ENCODE measurements at regions not wholly inside any gene's neighbourhood (a gene's known extent, or its start where the extent isn't known, plus 50 kb on each side); places are given as distances from the start of the nearest gene placed in this dataset.

DNA sequence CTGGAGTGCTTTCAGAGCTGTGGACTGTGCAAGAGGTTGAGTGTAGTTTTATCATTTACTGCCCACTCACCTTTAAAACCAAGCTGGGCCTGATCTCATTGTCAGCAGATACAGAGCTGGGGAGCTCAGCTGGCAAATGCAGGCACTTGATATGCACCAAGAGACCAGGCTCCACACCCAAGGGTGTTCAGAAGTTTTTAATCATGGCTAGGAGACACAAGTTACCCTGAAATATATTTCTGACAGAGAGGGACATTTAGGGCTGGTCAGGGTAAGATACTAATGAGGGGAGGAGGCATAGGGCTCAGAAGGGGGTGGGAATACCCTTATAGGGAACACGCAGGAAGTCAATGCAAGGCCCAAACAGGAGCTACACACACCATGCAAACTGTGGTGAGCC lies 153.7 kb downstream of the ELAVL4 start:
- no peak overlapping the region for H2AFZ ChIP-seq (ENCODE audit: low read depth, low read length)
- Mint-ChIP-seq H3K9me3 (ENCODE audit: unreplicated experiment) (peaks cover 1% of the 10 kb centered on the region), H3K27ac (ENCODE audit: unreplicated experiment) (no peak overlapping the region), H3K4me3 (ENCODE audit: unreplicated experiment) (no peak overlapping the region), H3K4me1 (ENCODE audit: low read depth, unreplicated experiment) (peaks cover 12% of the 10 kb centered on the region), H3K27me3 (ENCODE audit: low read depth, unreplicated experiment) (peaks cover 32% of the 10 kb centered on the region), H3K36me3 (ENCODE audit: low read depth, unreplicated experiment) (no peaks in the 10 kb centered on the region)
- no peak overlapping the region for H3K9ac ChIP-seq (ENCODE audit: low read length)
- H3K79me2 ChIP-seq (ENCODE audit: insufficient read depth, low read length), result no peaks in the 10 kb centered on the region
- no peaks in the 10 kb centered on the region for H4K20me1 ChIP-seq (ENCODE audit: insufficient read depth, low read length)
- no peak overlapping the region for H3K27ac ChIP-seq (ENCODE audit: low read depth, low read length)
- no peaks in the 10 kb centered on the region for H3K9me3 ChIP-seq (ENCODE audit: insufficient read depth, low read depth, low read length)
- H3K36me3 ChIP-seq (ENCODE audit: insufficient read depth, low read length), result no peaks in the 10 kb centered on the region
- H3K4me3 ChIP-seq (ENCODE audit: insufficient read depth, low read depth, low read length), result no peak overlapping the region
- no peaks in the 10 kb centered on the region for H3K4me1 ChIP-seq (ENCODE audit: insufficient read depth, low read length)
- no peak for DNase-seq (ENCODE audit: low read depth)
- no peaks in the 10 kb centered on the region for H3K27me3 ChIP-seq (ENCODE audit: insufficient read depth, low read length)
- no peak for FAIRE-seq
- no peak overlapping the region for H3K4me2 ChIP-seq (ENCODE audit: low read length)
- TF ChIP-seq, protein P1, sequence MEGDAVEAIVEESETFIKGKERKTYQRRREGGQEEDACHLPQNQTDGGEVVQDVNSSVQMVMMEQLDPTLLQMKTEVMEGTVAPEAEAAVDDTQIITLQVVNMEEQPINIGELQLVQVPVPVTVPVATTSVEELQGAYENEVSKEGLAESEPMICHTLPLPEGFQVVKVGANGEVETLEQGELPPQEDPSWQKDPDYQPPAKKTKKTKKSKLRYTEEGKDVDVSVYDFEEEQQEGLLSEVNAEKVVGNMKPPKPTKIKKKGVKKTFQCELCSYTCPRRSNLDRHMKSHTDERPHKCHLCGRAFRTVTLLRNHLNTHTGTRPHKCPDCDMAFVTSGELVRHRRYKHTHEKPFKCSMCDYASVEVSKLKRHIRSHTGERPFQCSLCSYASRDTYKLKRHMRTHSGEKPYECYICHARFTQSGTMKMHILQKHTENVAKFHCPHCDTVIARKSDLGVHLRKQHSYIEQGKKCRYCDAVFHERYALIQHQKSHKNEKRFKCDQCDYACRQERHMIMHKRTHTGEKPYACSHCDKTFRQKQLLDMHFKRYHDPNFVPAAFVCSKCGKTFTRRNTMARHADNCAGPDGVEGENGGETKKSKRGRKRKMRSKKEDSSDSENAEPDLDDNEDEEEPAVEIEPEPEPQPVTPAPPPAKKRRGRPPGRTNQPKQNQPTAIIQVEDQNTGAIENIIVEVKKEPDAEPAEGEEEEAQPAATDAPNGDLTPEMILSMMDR (IDR thresholded peaks at IDR 0.05; ENCODE audit: insufficient read depth, low read depth, low read length), result no peak
- TF ChIP-seq EZH2 (IDR thresholded peaks at IDR 0.05; ENCODE audit: insufficient read depth, low read length), result no peak

GRCh38 chr1:50261951-50262350 lies 153.2 kb downstream of the ELAVL4 start:
- Histone ChIP-seq H4K20me1 (ENCODE audit: insufficient read depth, low read length) (no peaks in the 10 kb centered on the region), H3K27ac (ENCODE audit: low read depth, low read length) (no peak overlapping the region), H3K9me3 (ENCODE audit: insufficient read depth, low read depth, low read length) (no peaks in the 10 kb centered on the region), H3K27me3 (ENCODE audit: insufficient read depth, low read length) (no peaks in the 10 kb centered on the region), H3K9ac (ENCODE audit: low read length) (no peak overlapping the region), H3K4me1 (ENCODE audit: insufficient read depth, low read length) (no peaks in the 10 kb centered on the region), H2AFZ (ENCODE audit: low read depth, low read length) (no peak overlapping the region), H3K4me3 (ENCODE audit: insufficient read depth, low read depth, low read length) (no peak overlapping the region), H3K79me2 (ENCODE audit: insufficient read depth, low read length) (no peaks in the 10 kb centered on the region), H3K36me3 (ENCODE audit: insufficient read depth, low read length) (no peaks in the 10 kb centered on the region), H3K4me2 (ENCODE audit: low read length) (no peak overlapping the region)
- no peak overlapping the region for H3K27ac Mint-ChIP-seq (ENCODE audit: unreplicated experiment)
- H3K4me1 Mint-ChIP-seq (ENCODE audit: low read depth, unreplicated experiment), result peaks cover 12% of the 10 kb centered on the region
- no peak for FAIRE-seq
- no peaks in the 10 kb centered on the region for H3K36me3 Mint-ChIP-seq (ENCODE audit: low read depth, unreplicated experiment)
- no peak for DNase-seq (ENCODE audit: low read depth)
- peaks cover 36% of the 10 kb centered on the region for H3K27me3 Mint-ChIP-seq (ENCODE audit: low read depth, unreplicated experiment)
- peaks cover 1% of the 10 kb centered on the region for H3K9me3 Mint-ChIP-seq (ENCODE audit: unreplicated experiment)
- TF ChIP-seq, protein P1 (IDR thresholded peaks at IDR 0.05; ENCODE audit: insufficient read depth, low read depth, low read length), result no peak
- no peak for TF ChIP-seq EZH2 (IDR thresholded peaks at IDR 0.05; ENCODE audit: insufficient read depth, low read length)
- H3K4me3 Mint-ChIP-seq (ENCODE audit: unreplicated experiment), result no peak overlapping the region

DNA sequence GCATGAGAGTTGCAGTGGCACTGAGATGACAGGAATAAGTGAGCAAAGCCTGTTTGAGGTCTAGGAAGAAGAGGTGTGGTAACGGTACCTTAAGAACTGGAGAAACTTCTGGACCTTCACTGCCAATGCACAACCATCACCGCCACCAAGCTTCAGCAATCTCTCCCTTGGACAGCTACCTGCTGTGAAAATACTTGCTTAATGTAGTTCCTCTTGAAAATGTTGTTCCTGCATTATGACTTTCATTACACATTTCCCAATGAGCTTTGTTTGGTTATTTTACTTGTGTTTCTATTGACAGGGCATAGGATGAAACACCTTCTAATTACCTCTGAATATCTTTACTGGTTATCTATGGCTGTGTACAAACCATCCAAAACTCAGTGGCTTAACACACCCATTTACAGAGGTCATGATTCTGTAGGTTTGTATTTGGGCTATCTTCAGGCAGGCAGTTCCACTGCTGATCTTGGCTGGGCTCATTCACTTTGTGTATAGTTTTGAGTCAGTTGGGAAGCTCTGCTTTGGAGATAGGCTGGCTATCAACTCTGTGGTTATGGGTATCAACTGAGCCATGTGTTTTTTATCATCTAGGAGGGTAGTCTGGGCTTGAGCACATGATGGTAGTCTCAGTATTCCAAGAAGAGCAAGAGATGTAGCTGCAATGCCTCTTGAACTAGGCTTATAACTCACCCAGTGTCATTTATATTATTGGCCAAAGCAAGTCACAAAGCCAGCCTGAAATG lies 149.4 kb downstream of the ELAVL4 start:
- Histone ChIP-seq H3K27ac (ENCODE audit: low read depth, low read length) (no peak overlapping the region), H3K4me3 (ENCODE audit: insufficient read depth, low read depth, low read length) (no peak overlapping the region), H4K20me1 (ENCODE audit: insufficient read depth, low read length) (no peaks in the 10 kb centered on the region), H3K4me2 (ENCODE audit: low read length) (no peak overlapping the region), H2AFZ (ENCODE audit: low read depth, low read length) (no peak overlapping the region), H3K9me3 (ENCODE audit: insufficient read depth, low read depth, low read length) (no peaks in the 10 kb centered on the region), H3K27me3 (ENCODE audit: insufficient read depth, low read length) (no peaks in the 10 kb centered on the region), H3K79me2 (ENCODE audit: insufficient read depth, low read length) (no peaks in the 10 kb centered on the region), H3K36me3 (ENCODE audit: insufficient read depth, low read length) (no peaks in the 10 kb centered on the region), H3K9ac (ENCODE audit: low read length) (no peak overlapping the region), H3K4me1 (ENCODE audit: insufficient read depth, low read length) (no peaks in the 10 kb centered on the region)
- Mint-ChIP-seq H3K4me1 (ENCODE audit: low read depth, unreplicated experiment) (no peaks in the 10 kb centered on the region), H3K27ac (ENCODE audit: unreplicated experiment) (no peak overlapping the region), H3K9me3 (ENCODE audit: unreplicated experiment) (peaks cover 1% of the 10 kb centered on the region), H3K36me3 (ENCODE audit: low read depth, unreplicated experiment) (no peaks in the 10 kb centered on the region), H3K4me3 (ENCODE audit: unreplicated experiment) (no peak overlapping the region), H3K27me3 (ENCODE audit: low read depth, unreplicated experiment) (peaks cover 54% of the 10 kb centered on the region)
- TF ChIP-seq, protein P1 (IDR thresholded peaks at IDR 0.05; ENCODE audit: insufficient read depth, low read depth, low read length), result no peak
- no peak for TF ChIP-seq EZH2 (IDR thresholded peaks at IDR 0.05; ENCODE audit: insufficient read depth, low read length)
- DNase-seq (ENCODE audit: low read depth), result no peak
- FAIRE-seq, result no peak

All from astrocyte (in vitro differentiated cells and primary cell).